ENCODE measurements at regions not wholly inside any gene's neighbourhood (a gene's known extent, or its start where the extent isn't known, plus 50 kb on each side); places are given as distances from the start of the nearest gene placed in this dataset.

- DNase-seq (ENCODE audit: low read depth), result no peak
Observed at GRCh38 chr1:219316066-219316465, 142.4 kb downstream of the LYPLAL1 start.

- no peak for DNase-seq (ENCODE audit: low read depth)
Observed at GRCh38 chr1:219313961-219314360, 140.3 kb downstream of the LYPLAL1 start.

GRCh38 chr1:219312967-219313366 is 139.3 kb downstream of the LYPLAL1 start:
- DNase-seq (ENCODE audit: low read depth), result no peak

GRCh38 chr1:219310181-219310728 is 136.6 kb downstream of the LYPLAL1 start:
- no peak for DNase-seq (ENCODE audit: low read depth)

- no peak for DNase-seq (ENCODE audit: low read depth)
Observed at GRCh38 chr1:219308367-219308766, 134.7 kb downstream of the LYPLAL1 start.

GRCh38 chr1:219304227-219305226 is 130.8 kb downstream of the LYPLAL1 start:
- DNase-seq (ENCODE audit: low read depth), result no peak

- no peak for DNase-seq (ENCODE audit: low read depth)
Observed at GRCh38 chr1:219302697-219303096, 129.0 kb downstream of the LYPLAL1 start.

GRCh38 chr1:219299420-219299819 is 125.7 kb downstream of the LYPLAL1 start:
- no peak for DNase-seq (ENCODE audit: low read depth)

- no peak for DNase-seq (ENCODE audit: low read depth)
Observed at GRCh38 chr1:219298571-219299148, 125.0 kb downstream of the LYPLAL1 start.

GRCh38 chr1:219296430-219297355 is 123.0 kb downstream of the LYPLAL1 start:
- DNase-seq (ENCODE audit: low read depth), result no peak

GRCh38 chr1:219294251-219294650 is 120.6 kb downstream of the LYPLAL1 start:
- DNase-seq (ENCODE audit: low read depth), result no peak

- DNase-seq (ENCODE audit: low read depth), result no peak
Observed at GRCh38 chr1:219293410-219293809, 119.7 kb downstream of the LYPLAL1 start.

GRCh38 chr1:219292999-219293398 is 119.3 kb downstream of the LYPLAL1 start:
- no peak for DNase-seq (ENCODE audit: low read depth)

GRCh38 chr1:219292341-219292740 is 118.7 kb downstream of the LYPLAL1 start:
- DNase-seq (ENCODE audit: low read depth), result no peak

GRCh38 chr1:219289171-219289570 is 115.5 kb downstream of the LYPLAL1 start:
- DNase-seq (ENCODE audit: low read depth), result no peak

GRCh38 chr1:219283541-219283940 is 109.9 kb downstream of the LYPLAL1 start:
- DNase-seq (ENCODE audit: low read depth), result no peak

GRCh38 chr1:219281831-219282230 is 108.2 kb downstream of the LYPLAL1 start:
- no peak for DNase-seq (ENCODE audit: low read depth)

- DNase-seq (ENCODE audit: low read depth), result no peak
Observed at GRCh38 chr1:219279017-219279770, 105.5 kb downstream of the LYPLAL1 start.

- no peak for DNase-seq (ENCODE audit: low read depth)
Observed at GRCh38 chr1:219278288-219278687, 104.6 kb downstream of the LYPLAL1 start.

GRCh38 chr1:219277304-219278105 is 103.8 kb downstream of the LYPLAL1 start:
- no peak for DNase-seq (ENCODE audit: low read depth)
